Prostate gland (tissue), 2 donors: ENCODE measurements at regions not wholly inside any gene's neighbourhood (a gene's known extent, or its start where the extent isn't known, plus 50 kb on each side); places are given as distances from the start of the nearest gene placed in this dataset.

Source experiments
- DNase-seq: peaks from one replicate; pipeline ENCODE4 v3.0.0-alpha.2; 2019; ENCODE audit warnings: low spot score
- H3K27ac ChIP-seq, 2 donors: fragments of 200-600 bp; sonication (generic); 2 replicates each; pipeline ENCODE4 v1.5.1; 2017 to 2019
- H3K27me3 ChIP-seq: fragments of 200-600 bp; sonication (generic); replicated peaks from 2 replicates; pipeline ENCODE4 v1.5.1; 2019; ENCODE audit not compliant: insufficient read depth
- H3K36me3 ChIP-seq, 2 donors: fragments of 200-600 bp; sonication (generic); 1 replicate in 1 of 2; 2 replicates in 1 of 2; pipeline versions ENCODE4 v1.5.1 to v1.8.1; 2017 to 2019
- H3K4me1 ChIP-seq: fragments of 200-600 bp; sonication (generic); replicated peaks from 2 replicates; pipeline ENCODE4 v1.5.1; 2019
- H3K4me3 ChIP-seq, 2 donors: fragments of 200-600 bp; sonication (generic); 2 replicates each; pipeline ENCODE4 v1.5.1; 2017 to 2019
- H3K9me3 ChIP-seq: fragments of 200-600 bp; sonication (generic); 2 replicates; pipeline ENCODE4 v1.5.1; 2017
- POLR2A ChIP-seq: fragments of 450-650 bp; IDR thresholded peaks from one replicate; pipeline ENCODE4 v1.6.1; 2016; ENCODE audit warnings: antibody characterized with exemption, mild to moderate bottlenecking
- POLR2AphosphoS5 ChIP-seq: sonication (generic); formaldehyde crosslinking; IDR thresholded peaks from one replicate; pipeline ENCODE4 v1.6.1; 2017; ENCODE audit warnings: antibody characterized with exemption
- WGBS: methylation state at CpG from one replicate; pipeline ENCODE4 v1.1.5; 2018; 5-methylcytosine and 5-hydroxymethylcytosine counted together
- intact Hi-C: fragments of 100-400 bp; cut with DNase I; formaldehyde crosslinking; loops from one replicate; pipeline ENCODE4 v1.14.2; 2022
- TF ChIP-seq, protein P1 (sequence below), 4 experiments: fragments of 200-600 bp in 2 of 4; fragments of 450-650 bp in 2 of 4; sonication (generic) in 2 of 4; IDR thresholded peaks; 1 replicate in 3 of 4; 2 replicates in 1 of 4; pipeline ENCODE4 v1.5.1; 2016 to 2019; ENCODE audit warnings: antibody characterized with exemption in 4 of 4, mild to moderate bottlenecking in 2 of 4, moderate library complexity in 2 of 4

DNA sequence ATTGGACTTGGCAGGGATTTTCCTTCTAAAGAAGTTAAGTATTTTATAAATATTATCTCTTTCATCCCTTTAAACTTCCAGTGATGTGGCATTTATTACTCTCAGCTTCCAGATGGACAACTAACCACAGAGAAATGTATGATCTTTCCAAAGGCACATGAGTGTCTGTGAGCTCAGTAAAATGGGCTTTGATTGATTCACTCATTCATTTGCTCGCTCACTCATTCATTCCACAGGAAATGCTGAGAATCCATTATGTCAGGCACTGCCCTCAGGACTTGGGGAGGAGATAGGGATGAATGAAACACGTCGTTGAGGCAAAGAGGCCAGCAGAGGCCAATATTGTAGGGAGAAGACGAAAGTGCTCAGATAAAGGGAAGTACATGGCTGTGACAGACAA is 359.3 kb downstream of the EFNB2 start:
- TF ChIP-seq POLR2A = no peak
- TF ChIP-seq, protein P1, sequence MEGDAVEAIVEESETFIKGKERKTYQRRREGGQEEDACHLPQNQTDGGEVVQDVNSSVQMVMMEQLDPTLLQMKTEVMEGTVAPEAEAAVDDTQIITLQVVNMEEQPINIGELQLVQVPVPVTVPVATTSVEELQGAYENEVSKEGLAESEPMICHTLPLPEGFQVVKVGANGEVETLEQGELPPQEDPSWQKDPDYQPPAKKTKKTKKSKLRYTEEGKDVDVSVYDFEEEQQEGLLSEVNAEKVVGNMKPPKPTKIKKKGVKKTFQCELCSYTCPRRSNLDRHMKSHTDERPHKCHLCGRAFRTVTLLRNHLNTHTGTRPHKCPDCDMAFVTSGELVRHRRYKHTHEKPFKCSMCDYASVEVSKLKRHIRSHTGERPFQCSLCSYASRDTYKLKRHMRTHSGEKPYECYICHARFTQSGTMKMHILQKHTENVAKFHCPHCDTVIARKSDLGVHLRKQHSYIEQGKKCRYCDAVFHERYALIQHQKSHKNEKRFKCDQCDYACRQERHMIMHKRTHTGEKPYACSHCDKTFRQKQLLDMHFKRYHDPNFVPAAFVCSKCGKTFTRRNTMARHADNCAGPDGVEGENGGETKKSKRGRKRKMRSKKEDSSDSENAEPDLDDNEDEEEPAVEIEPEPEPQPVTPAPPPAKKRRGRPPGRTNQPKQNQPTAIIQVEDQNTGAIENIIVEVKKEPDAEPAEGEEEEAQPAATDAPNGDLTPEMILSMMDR (IDR thresholded peaks at IDR 0.05) = no peak
- TF ChIP-seq POLR2AphosphoS5 = no peak
- H3K36me3 ChIP-seq = no peaks in the 10 kb centered on the region
- no peak for DNase-seq
- no peaks in the 10 kb centered on the region for H3K27me3 ChIP-seq
- no peak overlapping the region for H3K27ac ChIP-seq
- intact Hi-C loops = no loop called here
- H3K4me3 ChIP-seq = no peak overlapping the region
- H3K4me1 ChIP-seq = no peaks in the 10 kb centered on the region
- WGBS = 54% methylated on average over 4 of the region's 4 CpGs
- H3K9me3 ChIP-seq = no peaks in the 10 kb centered on the region

- 38% methylated on average over 7 of the region's 7 CpGs for WGBS
- no peak for DNase-seq
- no peaks in the 10 kb centered on the region for H3K4me1 ChIP-seq
- no peak overlapping the region for H3K27ac ChIP-seq
- no peaks in the 10 kb centered on the region for H3K9me3 ChIP-seq
- no peak overlapping the region for H3K4me3 ChIP-seq
- H3K36me3 ChIP-seq = no peaks in the 10 kb centered on the region
- H3K27me3 ChIP-seq = no peaks in the 10 kb centered on the region
- intact Hi-C loops = no loop called here
- no peak for TF ChIP-seq POLR2A
- TF ChIP-seq POLR2AphosphoS5 = no peak
- TF ChIP-seq, protein P1 (IDR thresholded peaks at IDR 0.05) = no peak
Observed at GRCh38 chr13:106173891-106174610, 361.4 kb downstream of the EFNB2 start.

DNA sequence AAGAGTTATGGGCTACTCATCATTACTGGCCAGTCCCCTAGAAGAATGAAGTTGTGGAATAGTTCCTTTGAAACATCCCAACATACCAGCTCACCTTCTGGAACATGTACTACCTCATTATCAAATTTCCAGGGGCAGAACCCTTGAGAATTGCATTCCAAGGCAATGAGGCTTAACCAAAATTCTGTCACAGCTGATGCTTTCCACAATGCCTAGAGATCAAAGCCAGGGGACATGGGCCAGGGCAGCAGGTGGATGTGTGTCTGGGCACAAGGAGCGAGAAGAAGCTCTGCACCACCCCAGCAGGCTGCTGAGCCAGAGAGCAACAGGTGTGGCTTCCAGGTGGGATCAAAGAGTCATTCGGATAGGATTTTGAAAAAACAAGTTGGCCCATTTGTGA is 362.1 kb downstream of the EFNB2 start:
- no peak for DNase-seq

GRCh38 chr13:106172176-106172905 is 363.1 kb downstream of the EFNB2 start:
- Histone ChIP-seq H3K9me3 (no peaks in the 10 kb centered on the region), H3K27ac (no peak overlapping the region), H3K4me1 (no peaks in the 10 kb centered on the region), H3K4me3 (no peak overlapping the region), H3K27me3 (no peaks in the 10 kb centered on the region), H3K36me3 (no peaks in the 10 kb centered on the region)
- DNase-seq = no peak
- 47% methylated on average over 5 of the region's 5 CpGs for WGBS
- TF ChIP-seq POLR2AphosphoS5 (no peak), POLR2A (no peak)
- TF ChIP-seq, protein P1 (IDR thresholded peaks at IDR 0.05) = no peak
- intact Hi-C loops = no loop called here

More for the DNA sequence above, 362.1 kb downstream of the EFNB2 start:
- Histone ChIP-seq H3K36me3 (no peaks in the 10 kb centered on the region), H3K4me1 (no peaks in the 10 kb centered on the region), H3K27ac (no peak overlapping the region), H3K9me3 (no peaks in the 10 kb centered on the region), H3K4me3 (no peak overlapping the region), H3K27me3 (no peaks in the 10 kb centered on the region)
- no peak for TF ChIP-seq POLR2A
- TF ChIP-seq, protein P1 (IDR thresholded peaks at IDR 0.05) = no peak
- TF ChIP-seq POLR2AphosphoS5 = no peak
- 40% methylated on average over 2 of the region's 2 CpGs for WGBS
- intact Hi-C loops = no loop called here

DNA sequence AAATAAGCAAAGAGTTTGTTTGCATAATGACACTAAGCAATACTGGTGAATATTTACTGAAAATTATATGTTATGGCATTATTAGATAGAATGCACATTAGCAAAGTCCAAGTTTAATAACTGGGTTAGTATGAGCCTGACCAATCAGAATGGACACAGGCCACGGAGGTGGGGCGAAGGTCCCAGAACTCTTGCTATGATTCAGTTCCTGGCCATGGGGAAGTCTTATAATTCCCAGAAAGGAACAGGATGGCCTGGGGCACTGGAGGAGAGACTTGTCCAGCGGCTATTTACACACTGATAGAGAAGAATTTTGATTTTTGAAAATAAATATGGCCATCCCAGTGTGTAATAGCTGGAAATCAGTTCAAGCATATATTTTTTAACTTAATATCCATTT is 372.0 kb downstream of the EFNB2 start:
- WGBS = 90% methylated on average over 3 of the region's 3 CpGs
- Histone ChIP-seq H3K4me3 (no peak overlapping the region), H3K4me1 (no peaks in the 10 kb centered on the region), H3K36me3 (no peaks in the 10 kb centered on the region), H3K27ac (no peak overlapping the region), H3K9me3 (no peaks in the 10 kb centered on the region), H3K27me3 (no peaks in the 10 kb centered on the region)
- no peak for TF ChIP-seq POLR2AphosphoS5
- no peak for DNase-seq
- intact Hi-C loops = no loop called here
